ENCODE measurements at regions not wholly inside any gene's neighbourhood (a gene's known extent, or its start where the extent isn't known, plus 50 kb on each side); places are given as distances from the start of the nearest gene placed in this dataset.

GRCh38 chr7:111668711-111669110 is 106.4 kb upstream of the IMMP2L start:
- H2AFZ ChIP-seq (ENCODE audit: control insufficient read depth, low read depth, low read length), result no peak overlapping the region
- no TSS peak for BruUV-seq (replicated peaks)
- no peak overlapping the region for H3K27ac ChIP-seq (ENCODE audit: control insufficient read depth, insufficient read depth)
- FAIRE-seq (no peak), ATAC-seq (no peak), DNase-seq (ENCODE audit: low read depth, low spot score) (no peak)
- no peaks in the 10 kb centered on the region for H3K27me3 ChIP-seq (replicated peaks in 1 of 2; ENCODE audit: control insufficient read depth in 2 of 2, insufficient read depth in 2 of 2, low read length in 1 of 2)
- H3K9me3 ChIP-seq (replicated peaks; ENCODE audit: control insufficient read depth, insufficient read depth, low read length), result no peaks in the 10 kb centered on the region
- no peaks in the 10 kb centered on the region for H4K20me1 ChIP-seq (ENCODE audit: control insufficient read depth, insufficient read depth)
- no peaks in the 10 kb centered on the region for H3K36me3 ChIP-seq (ENCODE audit: control insufficient read depth in 2 of 2, insufficient read depth in 2 of 2, low read length in 1 of 2)
- no peak overlapping the region for H3K9ac ChIP-seq (ENCODE audit: control insufficient read depth, insufficient read depth, low read length)
- WGBS (ENCODE audit: insufficient coverage, insufficient replicate concordance, low lambda C conversion rate, missing lambda C conversion rate), result 70% methylated on average over 9 of the region's 9 CpGs
- no peak overlapping the region for H3K4me3 ChIP-seq
- no peaks in the 10 kb centered on the region for H3K4me1 ChIP-seq (ENCODE audit: control insufficient read depth, insufficient read depth, low read length)
- intact Hi-C loops (cut with micrococcal nuclease; ENCODE audit: unreplicated experiment) (no loop called here), in situ Hi-C loops (cut with MboI) (no loop called here)
- H3K79me2 ChIP-seq (ENCODE audit: control insufficient read depth, insufficient read depth, low read length), result no peaks in the 10 kb centered on the region
- SMC1A ChIA-PET (ENCODE audit: uncharacterized antibody, unreplicated experiment), result interaction anchor here (0.6 kb wide), 1 partner anchor 1146 kb away, joined by 3 read pairs; no protein-coding TSS in a partner anchor
- POLR2A ChIA-PET, result no interaction called here
- H3K4me2 ChIP-seq (ENCODE audit: control insufficient read depth, insufficient read depth), result no peak overlapping the region
- CTCF ChIA-PET, result no interaction called here
- RAD21 ChIA-PET (ENCODE audit: unreplicated experiment), result no interaction called here
- TF ChIP-seq ZBTB4 (CRISPR knock-in tag; IDR thresholded peaks at IDR 0.05), result no peak
- TF ChIP-seq, protein P1, sequence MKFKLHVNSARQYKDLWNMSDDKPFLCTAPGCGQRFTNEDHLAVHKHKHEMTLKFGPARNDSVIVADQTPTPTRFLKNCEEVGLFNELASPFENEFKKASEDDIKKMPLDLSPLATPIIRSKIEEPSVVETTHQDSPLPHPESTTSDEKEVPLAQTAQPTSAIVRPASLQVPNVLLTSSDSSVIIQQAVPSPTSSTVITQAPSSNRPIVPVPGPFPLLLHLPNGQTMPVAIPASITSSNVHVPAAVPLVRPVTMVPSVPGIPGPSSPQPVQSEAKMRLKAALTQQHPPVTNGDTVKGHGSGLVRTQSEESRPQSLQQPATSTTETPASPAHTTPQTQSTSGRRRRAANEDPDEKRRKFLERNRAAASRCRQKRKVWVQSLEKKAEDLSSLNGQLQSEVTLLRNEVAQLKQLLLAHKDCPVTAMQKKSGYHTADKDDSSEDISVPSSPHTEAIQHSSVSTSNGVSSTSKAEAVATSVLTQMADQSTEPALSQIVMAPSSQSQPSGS (IDR thresholded peaks at IDR 0.05; ENCODE audit: low read length), result no peak
- no peak for TF ChIP-seq HDAC6 (IDR thresholded peaks at IDR 0.05; ENCODE audit: unreplicated experiment)
- TF ChIP-seq SUPT20H (IDR thresholded peaks at IDR 0.05; ENCODE audit: borderline replicate concordance, control insufficient read depth, low read depth, low read length), result no peak
- no peak for TF ChIP-seq BACH1 (IDR thresholded peaks at IDR 0.05; ENCODE audit: borderline replicate concordance)
- no peak for TF ChIP-seq IKZF2 (IDR thresholded peaks at IDR 0.05)
- TF ChIP-seq GATAD2B (conservative IDR thresholded peaks at IDR 0.05; ENCODE audit: low read depth), result no peak
- TF ChIP-seq CUX1 (IDR thresholded peaks at IDR 0.05; ENCODE audit: insufficient replicate concordance, low read depth, low read length), result no peak
- TF ChIP-seq, protein P2, sequence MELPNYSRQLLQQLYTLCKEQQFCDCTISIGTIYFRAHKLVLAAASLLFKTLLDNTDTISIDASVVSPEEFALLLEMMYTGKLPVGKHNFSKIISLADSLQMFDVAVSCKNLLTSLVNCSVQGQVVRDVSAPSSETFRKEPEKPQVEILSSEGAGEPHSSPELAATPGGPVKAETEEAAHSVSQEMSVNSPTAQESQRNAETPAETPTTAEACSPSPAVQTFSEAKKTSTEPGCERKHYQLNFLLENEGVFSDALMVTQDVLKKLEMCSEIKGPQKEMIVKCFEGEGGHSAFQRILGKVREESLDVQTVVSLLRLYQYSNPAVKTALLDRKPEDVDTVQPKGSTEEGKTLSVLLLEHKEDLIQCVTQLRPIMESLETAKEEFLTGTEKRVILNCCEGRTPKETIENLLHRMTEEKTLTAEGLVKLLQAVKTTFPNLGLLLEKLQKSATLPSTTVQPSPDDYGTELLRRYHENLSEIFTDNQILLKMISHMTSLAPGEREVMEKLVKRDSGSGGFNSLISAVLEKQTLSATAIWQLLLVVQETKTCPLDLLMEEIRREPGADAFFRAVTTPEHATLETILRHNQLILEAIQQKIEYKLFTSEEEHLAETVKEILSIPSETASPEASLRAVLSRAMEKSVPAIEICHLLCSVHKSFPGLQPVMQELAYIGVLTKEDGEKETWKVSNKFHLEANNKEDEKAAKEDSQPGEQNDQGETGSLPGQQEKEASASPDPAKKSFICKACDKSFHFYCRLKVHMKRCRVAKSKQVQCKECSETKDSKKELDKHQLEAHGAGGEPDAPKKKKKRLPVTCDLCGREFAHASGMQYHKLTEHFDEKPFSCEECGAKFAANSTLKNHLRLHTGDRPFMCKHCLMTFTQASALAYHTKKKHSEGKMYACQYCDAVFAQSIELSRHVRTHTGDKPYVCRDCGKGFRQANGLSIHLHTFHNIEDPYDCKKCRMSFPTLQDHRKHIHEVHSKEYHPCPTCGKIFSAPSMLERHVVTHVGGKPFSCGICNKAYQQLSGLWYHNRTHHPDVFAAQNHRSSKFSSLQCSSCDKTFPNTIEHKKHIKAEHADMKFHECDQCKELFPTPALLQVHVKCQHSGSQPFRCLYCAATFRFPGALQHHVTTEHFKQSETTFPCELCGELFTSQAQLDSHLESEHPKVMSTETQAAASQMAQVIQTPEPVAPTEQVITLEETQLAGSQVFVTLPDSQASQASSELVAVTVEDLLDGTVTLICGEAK (IDR thresholded peaks at IDR 0.05; ENCODE audit: borderline replicate concordance), result no peak
